ENCODE measurements at regions not wholly inside any gene's neighbourhood (a gene's known extent, or its start where the extent isn't known, plus 50 kb on each side); places are given as distances from the start of the nearest gene placed in this dataset.
"Not testable (repeated sequence)": the region's sequence is repeated elsewhere in the genome, so short reads cannot be mapped to it uniquely, and the experiment has no call there.

GRCh38 chr1:38479662-38480061 is 379.9 kb downstream of the RRAGC start:
- TF ChIP-seq CTCF (IDR thresholded peaks at IDR 0.05; ENCODE audit: low read length); EZH2 (IDR thresholded peaks at IDR 0.05; ENCODE audit: borderline replicate concordance, low read length): not testable (repeated sequence)

All from OCI-LY1 (cell line).